ENCODE measurements at regions not wholly inside any gene's neighbourhood (a gene's known extent, or its start where the extent isn't known, plus 50 kb on each side); places are given as distances from the start of the nearest gene placed in this dataset.

- Histone ChIP-seq H3K9me3 (peaks cover 0 to 9% (median 0%) of the 10 kb centered on the region in 3 donors), H3K27me3 (no peaks in the 10 kb centered on the region), H3K4me3 (no peak overlapping the region), H3K36me3 (no peaks in the 10 kb centered on the region), H3K4me1 (no peaks in the 10 kb centered on the region), H3K27ac (no peak overlapping the region)
- TF ChIP-seq POLR2AphosphoS5 (IDR thresholded peaks at IDR 0.05) (no peak), EP300 (IDR thresholded peaks at IDR 0.05) (no peak)
- ATAC-seq: no peak
- 20 to 40% methylated on average over 1 of the region's 1 CpG for WGBS, 2 donors (ENCODE audit: low coverage in 1 of 2)
These were observed 53.3 kb upstream of the TINAGL1 start for GRCh38 chr1:31523012-31523411.

GRCh38 chr1:31523769-31524168 lies 52.5 kb upstream of the TINAGL1 start:
- H3K4me3 ChIP-seq: no peak overlapping the region
- peak; percentile 79 for ATAC-seq
- H3K27ac ChIP-seq: peak overlapping the region in 1 of 4 donors; percentile 39
- H3K27me3 ChIP-seq: no peaks in the 10 kb centered on the region
- 72 to 100% methylated on average over 1 to 3 of the region's 5 CpGs for WGBS, 2 donors (ENCODE audit: low coverage in 1 of 2)
- H3K9me3 ChIP-seq: peaks cover 0 to 9% (median 0%) of the 10 kb centered on the region in 3 donors
- TF ChIP-seq POLR2AphosphoS5 (IDR thresholded peaks at IDR 0.05): no peak
- TF ChIP-seq CTCF (IDR thresholded peaks at IDR 0.05): no peak
- no peaks in the 10 kb centered on the region for H3K36me3 ChIP-seq
- H3K4me1 ChIP-seq: no peaks in the 10 kb centered on the region

GRCh38 chr1:31524186-31524901 lies 52.0 kb upstream of the TINAGL1 start:
- Histone ChIP-seq H3K36me3 (no peaks in the 10 kb centered on the region), H3K27me3 (no peaks in the 10 kb centered on the region), H3K27ac (peak overlapping the region in 1 of 4 donors; percentile 39), H3K9me3 (peaks cover 0 to 9% (median 0%) of the 10 kb centered on the region in 3 donors), H3K4me1 (no peaks in the 10 kb centered on the region), H3K4me3 (no peak overlapping the region)
- no peak for ATAC-seq
- WGBS, 2 donors (ENCODE audit: low coverage in 1 of 2): 63 to 79% methylated on average over 5 to 9 of the region's 15 CpGs
- TF ChIP-seq POLR2AphosphoS5 (IDR thresholded peaks at IDR 0.05) (no peak), CTCF (IDR thresholded peaks at IDR 0.05) (no peak), POLR2A (IDR thresholded peaks at IDR 0.05) (no peak), EP300 (IDR thresholded peaks at IDR 0.05) (no peak)

Small RNA genes lying in the stretch of these regions (small RNA-seq; reads per million reads assigned to genes)
- 0 reads per million in 4 donors for gene RF00019
- 0 reads per million in 4 donors for gene RNU6-40P

Data from gastroesophageal sphincter (tissue), 4 donors.